ENCODE measurements at regions not wholly inside any gene's neighbourhood (a gene's known extent, or its start where the extent isn't known, plus 50 kb on each side); places are given as distances from the start of the nearest gene placed in this dataset.
"Not testable (repeated sequence)": the region's sequence is repeated elsewhere in the genome, so short reads cannot be mapped to it uniquely, and the experiment has no call there.

DNA sequence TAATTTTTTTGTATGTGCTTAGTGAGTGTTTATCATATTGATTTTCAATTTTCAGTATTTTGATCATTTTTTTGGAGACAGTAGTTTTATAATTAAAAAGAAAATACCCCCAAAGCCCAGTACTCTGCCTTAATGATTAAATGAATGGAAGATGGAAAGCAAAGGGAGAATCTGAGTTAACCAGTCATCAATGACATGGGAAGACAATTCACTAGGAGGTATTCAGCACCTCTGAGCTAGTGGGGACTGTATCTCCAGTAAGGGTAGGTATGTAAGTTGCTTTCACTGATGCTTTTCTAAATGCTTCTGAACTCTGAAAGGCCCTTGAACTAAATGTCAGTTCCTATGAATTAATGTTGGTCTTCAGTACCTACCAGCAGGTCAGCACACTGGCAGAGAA lies 590.4 kb upstream of the DPPA4 start:
- Mint-ChIP-seq H3K9me3 (no peaks in the 10 kb centered on the region), H3K4me1 (ENCODE audit: low read depth) (peaks cover 9% of the 10 kb centered on the region), H3K27me3 (no peaks in the 10 kb centered on the region), H3K36me3 (ENCODE audit: low read depth) (no peaks in the 10 kb centered on the region), H3K27ac (no peak overlapping the region), H3K4me3 (no peak overlapping the region)

DNA sequence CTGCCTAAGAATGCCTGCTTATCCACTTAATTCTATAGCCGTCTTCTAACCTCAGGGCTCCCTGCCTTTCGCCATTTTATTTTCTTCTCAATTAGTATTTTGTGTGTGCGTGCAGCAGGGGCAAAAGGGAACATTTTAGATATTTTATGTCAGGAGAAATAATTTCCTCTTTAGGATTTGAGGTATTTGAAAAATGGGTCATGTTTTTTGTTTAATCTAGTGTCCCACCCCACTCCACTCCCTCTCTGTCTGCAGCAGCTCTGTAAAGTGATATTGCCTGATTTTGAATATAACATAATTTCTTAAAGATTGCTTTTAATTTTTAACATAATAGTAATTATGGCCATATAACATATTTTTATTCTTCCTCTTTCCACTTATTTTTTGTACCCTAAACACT lies 593.2 kb upstream of the DPPA4 start:
- Mint-ChIP-seq H3K4me1 (ENCODE audit: low read depth) (peaks cover 9% of the 10 kb centered on the region), H3K36me3 (ENCODE audit: low read depth) (no peaks in the 10 kb centered on the region)

DNA sequence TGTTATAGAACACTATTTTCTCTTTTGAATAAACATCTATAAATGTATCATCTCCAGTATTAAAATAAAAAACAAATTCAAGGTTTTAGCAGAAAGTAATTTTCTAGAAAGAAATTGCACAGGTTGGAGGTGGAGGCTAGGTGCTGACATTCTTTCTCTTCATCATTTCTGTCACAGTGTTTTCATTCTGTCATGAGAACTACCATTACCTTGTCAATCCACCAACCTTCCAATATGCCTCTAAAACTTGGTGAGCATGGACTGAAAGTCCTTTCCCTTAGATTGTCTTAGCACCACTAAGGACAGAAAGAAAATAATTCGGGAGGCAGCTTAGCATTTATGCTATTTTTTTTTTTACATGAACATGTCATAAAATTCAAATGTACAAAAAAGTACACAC lies 596.2 kb upstream of the DPPA4 start:
- Mint-ChIP-seq H3K4me3 (no peak overlapping the region), H3K9me3 (no peaks in the 10 kb centered on the region), H3K36me3 (ENCODE audit: low read depth) (no peaks in the 10 kb centered on the region), H3K27me3 (no peaks in the 10 kb centered on the region), H3K27ac (no peak overlapping the region), H3K4me1 (ENCODE audit: low read depth) (no peaks in the 10 kb centered on the region)

More for the DNA sequence above, 593.2 kb upstream of the DPPA4 start:
- Mint-ChIP-seq H3K27ac (no peak overlapping the region), H3K9me3 (no peaks in the 10 kb centered on the region), H3K27me3 (no peaks in the 10 kb centered on the region), H3K4me3 (no peak overlapping the region)

DNA sequence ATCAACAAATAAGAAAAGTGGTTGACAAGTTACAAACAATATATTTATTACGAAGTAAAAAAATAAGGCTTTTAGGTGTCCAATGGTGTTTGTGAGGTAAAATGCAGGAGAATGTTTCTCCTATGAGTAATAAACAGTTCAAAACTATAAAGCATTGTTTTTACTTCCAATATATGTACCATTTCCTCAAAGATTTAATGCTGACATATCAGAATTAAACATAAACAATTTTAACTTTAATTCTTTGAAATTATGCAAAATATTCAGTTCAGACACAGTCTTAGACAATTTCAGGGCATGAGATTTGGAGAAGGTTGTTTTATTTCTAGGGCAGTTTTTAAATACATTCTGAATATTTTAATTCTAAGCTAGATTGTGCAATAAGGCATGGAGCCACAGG lies 602.5 kb upstream of the DPPA4 start:
- H3K4me1 Mint-ChIP-seq (ENCODE audit: low read depth): no peaks in the 10 kb centered on the region
- no peaks in the 10 kb centered on the region for H3K36me3 Mint-ChIP-seq (ENCODE audit: low read depth)
- no peak overlapping the region for H3K27ac Mint-ChIP-seq
- no peaks in the 10 kb centered on the region for H3K9me3 Mint-ChIP-seq
- no peaks in the 10 kb centered on the region for H3K27me3 Mint-ChIP-seq
- no peak overlapping the region for H3K4me3 Mint-ChIP-seq

DNA sequence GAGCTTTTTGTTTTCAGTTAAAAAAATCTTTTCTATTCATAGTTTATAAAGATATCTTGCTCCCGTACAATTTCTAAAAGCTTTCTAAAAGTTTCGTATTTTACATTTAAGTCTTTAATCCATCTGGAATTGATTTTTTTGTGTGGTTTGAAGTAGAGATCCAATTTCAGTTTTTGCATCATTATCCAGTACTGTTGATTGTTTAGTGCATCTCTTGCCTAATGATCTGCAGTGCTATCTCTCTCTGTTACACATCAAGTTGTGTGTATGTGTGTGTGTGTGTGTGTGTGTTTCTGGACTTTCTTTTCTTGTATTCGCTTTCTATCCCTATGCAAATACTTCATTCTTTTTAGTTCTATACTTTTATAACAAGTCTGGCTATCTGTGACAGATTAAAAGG lies 605.8 kb upstream of the DPPA4 start:
- H3K9me3 Mint-ChIP-seq: no peaks in the 10 kb centered on the region
- no peak overlapping the region for H3K4me3 Mint-ChIP-seq
- H3K4me1 Mint-ChIP-seq (ENCODE audit: low read depth): no peaks in the 10 kb centered on the region
- no peaks in the 10 kb centered on the region for H3K36me3 Mint-ChIP-seq (ENCODE audit: low read depth)
- H3K27ac Mint-ChIP-seq: no peak overlapping the region
- H3K27me3 Mint-ChIP-seq: no peaks in the 10 kb centered on the region

DNA sequence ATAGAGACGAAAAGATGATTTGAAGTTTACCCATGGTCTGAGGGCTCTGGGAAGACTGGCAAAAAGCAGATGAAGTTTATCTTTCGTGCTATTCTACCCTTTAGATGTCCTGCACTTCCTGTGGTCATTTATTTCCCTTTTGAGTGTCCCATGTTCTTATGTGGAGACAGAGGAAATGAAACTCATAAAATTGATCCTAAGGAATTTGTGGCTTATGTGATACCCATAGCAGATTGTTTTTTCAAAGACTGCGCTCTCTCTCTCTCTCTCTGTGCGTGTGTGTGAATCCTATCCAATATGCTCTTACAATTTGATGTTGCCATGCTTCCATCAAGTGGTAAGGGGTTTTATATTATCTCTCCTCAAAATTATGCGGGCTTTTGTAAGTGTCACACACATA lies 607.5 kb upstream of the DPPA4 start:
- Mint-ChIP-seq H3K4me3 (no peak overlapping the region), H3K36me3 (ENCODE audit: low read depth) (no peaks in the 10 kb centered on the region), H3K27ac (no peak overlapping the region), H3K4me1 (ENCODE audit: low read depth) (no peaks in the 10 kb centered on the region), H3K27me3 (no peaks in the 10 kb centered on the region), H3K9me3 (no peaks in the 10 kb centered on the region)

DNA sequence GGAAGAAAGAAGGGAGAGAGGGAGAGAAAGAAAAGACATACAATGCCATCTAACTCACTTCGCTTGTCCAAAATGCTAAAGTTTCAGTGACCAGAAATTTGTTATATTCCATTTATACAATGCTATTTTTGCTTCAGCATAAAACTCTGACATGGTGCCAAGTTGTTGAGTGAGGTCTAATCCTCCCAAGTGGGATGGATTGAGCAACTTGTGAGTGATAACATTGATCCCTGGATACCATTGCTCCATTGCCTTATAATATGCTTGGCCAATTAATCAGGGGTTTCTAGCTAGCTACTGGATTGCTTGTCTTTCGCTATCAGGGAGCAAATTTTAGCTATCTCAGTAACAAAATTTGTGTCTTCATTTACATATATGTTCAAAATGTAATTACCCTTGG lies 615.6 kb upstream of the DPPA4 start:
- no peaks in the 10 kb centered on the region for H3K4me1 Mint-ChIP-seq (ENCODE audit: low read depth)

DNA sequence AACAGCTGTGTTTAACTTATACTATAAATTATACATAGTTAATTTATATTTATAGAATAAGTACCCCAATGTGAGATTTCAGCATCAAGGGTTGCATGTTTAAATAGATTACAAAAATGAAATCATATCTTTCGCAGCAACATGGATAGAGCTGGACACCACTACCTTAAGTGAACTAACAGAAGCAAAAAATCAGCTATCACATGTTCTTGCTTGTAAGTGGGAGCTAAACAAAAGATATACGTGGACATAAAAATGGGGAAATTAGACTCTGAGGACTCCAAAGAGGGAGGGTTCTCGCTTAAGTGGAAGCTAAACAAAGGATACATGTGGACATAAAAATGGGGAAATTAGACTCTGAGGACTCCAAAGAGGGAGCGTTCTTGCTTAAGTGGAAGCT lies 626.5 kb upstream of the DPPA4 start:
- Mint-ChIP-seq H3K4me1 (ENCODE audit: low read depth) (no peaks in the 10 kb centered on the region), H3K9me3 (no peaks in the 10 kb centered on the region), H3K27me3 (no peaks in the 10 kb centered on the region), H3K27ac (no peak overlapping the region), H3K36me3 (ENCODE audit: low read depth) (no peaks in the 10 kb centered on the region), H3K4me3 (no peak overlapping the region)

More for the DNA sequence above, 615.6 kb upstream of the DPPA4 start:
- no peaks in the 10 kb centered on the region for H3K36me3 Mint-ChIP-seq (ENCODE audit: low read depth)
- H3K9me3 Mint-ChIP-seq: peaks cover 13% of the 10 kb centered on the region
- no peak overlapping the region for H3K4me3 Mint-ChIP-seq
- H3K27ac Mint-ChIP-seq: no peak overlapping the region
- H3K27me3 Mint-ChIP-seq: no peaks in the 10 kb centered on the region

DNA sequence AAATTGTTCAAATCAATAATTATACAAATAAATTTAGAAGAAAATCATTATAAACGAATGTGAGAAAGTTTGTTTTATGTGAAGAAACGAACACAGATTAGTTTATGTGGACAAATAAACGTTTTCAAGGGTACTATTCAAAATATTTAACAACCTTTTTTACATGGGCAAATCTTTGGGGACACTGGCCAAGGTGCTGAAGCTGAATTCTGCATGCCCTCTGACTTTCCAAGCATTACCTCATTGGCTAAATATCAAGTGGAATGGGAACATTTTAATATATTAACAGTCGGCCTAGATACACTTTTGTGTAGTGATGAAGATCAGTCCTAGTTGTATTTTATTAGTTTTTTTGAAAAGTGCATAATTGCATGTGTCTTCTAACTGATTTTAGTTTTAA lies 636.4 kb upstream of the DPPA4 start:
- H3K36me3 Mint-ChIP-seq (ENCODE audit: low read depth): no peaks in the 10 kb centered on the region
- no peaks in the 10 kb centered on the region for H3K27me3 Mint-ChIP-seq
- H3K9me3 Mint-ChIP-seq: peaks cover 4% of the 10 kb centered on the region
- no peaks in the 10 kb centered on the region for H3K4me1 Mint-ChIP-seq (ENCODE audit: low read depth)
- H3K4me3 Mint-ChIP-seq: no peak overlapping the region
- no peak overlapping the region for H3K27ac Mint-ChIP-seq

DNA sequence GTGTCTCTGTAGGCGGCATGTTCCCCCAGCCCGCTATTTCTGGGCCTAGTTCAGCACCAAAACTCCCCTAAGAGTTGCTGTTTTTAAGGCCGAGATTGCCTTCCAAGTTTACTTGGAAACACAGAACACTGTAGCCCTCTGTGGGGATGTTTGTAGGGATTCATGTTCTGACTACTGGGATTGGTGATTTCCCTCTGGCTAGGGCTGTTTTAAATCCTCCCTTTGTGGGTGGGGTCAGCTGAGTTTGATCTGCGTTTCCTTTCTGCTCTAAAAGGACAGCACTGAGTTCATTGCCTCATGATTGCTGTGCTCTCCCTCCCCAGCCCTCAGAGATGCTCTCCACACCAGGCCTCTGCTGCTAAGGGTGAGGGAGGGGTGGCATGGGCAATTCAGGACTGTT lies 640.6 kb upstream of the DPPA4 start:
- H3K36me3 Mint-ChIP-seq (ENCODE audit: low read depth): no peaks in the 10 kb centered on the region
- H3K27me3 Mint-ChIP-seq: no peaks in the 10 kb centered on the region
- H3K27ac Mint-ChIP-seq: no peak overlapping the region
- H3K4me1 Mint-ChIP-seq (ENCODE audit: low read depth): no peaks in the 10 kb centered on the region
- H3K9me3 Mint-ChIP-seq: peaks cover 4% of the 10 kb centered on the region
- no peak overlapping the region for H3K4me3 Mint-ChIP-seq

DNA sequence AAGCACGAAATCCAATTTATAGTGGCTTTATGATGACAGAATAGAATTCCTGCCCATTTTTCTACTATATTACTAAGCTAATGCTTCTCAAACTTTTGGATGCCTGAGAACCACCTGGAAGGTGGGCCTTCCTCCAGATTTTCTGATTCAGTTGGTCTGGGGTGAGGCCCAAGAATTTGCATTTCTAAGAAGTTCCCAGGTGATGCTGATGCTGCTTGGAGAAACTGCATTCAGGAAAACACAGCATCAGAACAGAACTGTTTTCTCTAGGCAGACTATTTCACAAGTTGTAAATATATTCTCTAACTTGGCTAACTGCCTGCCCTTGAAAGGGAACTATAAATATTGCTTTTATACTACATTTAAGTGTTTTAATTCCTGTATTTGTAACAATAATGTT lies 644.9 kb upstream of the DPPA4 start:
- no peaks in the 10 kb centered on the region for H3K4me1 Mint-ChIP-seq (ENCODE audit: low read depth)
- no peaks in the 10 kb centered on the region for H3K9me3 Mint-ChIP-seq
- no peak overlapping the region for H3K27ac Mint-ChIP-seq
- no peaks in the 10 kb centered on the region for H3K27me3 Mint-ChIP-seq
- no peak overlapping the region for H3K4me3 Mint-ChIP-seq
- no peaks in the 10 kb centered on the region for H3K36me3 Mint-ChIP-seq (ENCODE audit: low read depth)

DNA sequence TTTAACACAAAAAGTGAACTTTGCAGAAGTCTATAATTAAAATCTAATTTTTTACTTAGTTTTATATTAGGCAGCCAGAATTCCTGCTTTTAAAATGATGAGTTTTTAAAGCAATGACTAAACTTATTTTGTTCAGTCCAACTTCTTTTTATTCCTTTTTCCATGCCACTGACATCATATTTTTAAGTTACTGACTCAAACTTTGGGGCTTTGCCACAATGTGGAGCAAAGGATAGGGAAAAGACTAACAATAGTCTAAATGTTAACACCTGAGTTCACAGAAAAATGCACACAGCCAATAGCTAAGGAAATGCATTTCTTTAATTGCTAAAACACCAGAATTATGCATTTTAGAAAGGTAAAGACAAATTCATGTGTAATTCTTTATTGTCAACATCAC lies 647.6 kb upstream of the DPPA4 start:
- H3K27me3 Mint-ChIP-seq: no peaks in the 10 kb centered on the region
- H3K36me3 Mint-ChIP-seq (ENCODE audit: low read depth): no peaks in the 10 kb centered on the region
- H3K4me1 Mint-ChIP-seq (ENCODE audit: low read depth): no peaks in the 10 kb centered on the region
- H3K9me3 Mint-ChIP-seq: no peaks in the 10 kb centered on the region
- H3K4me3 Mint-ChIP-seq: no peak overlapping the region
- H3K27ac Mint-ChIP-seq: no peak overlapping the region

DNA sequence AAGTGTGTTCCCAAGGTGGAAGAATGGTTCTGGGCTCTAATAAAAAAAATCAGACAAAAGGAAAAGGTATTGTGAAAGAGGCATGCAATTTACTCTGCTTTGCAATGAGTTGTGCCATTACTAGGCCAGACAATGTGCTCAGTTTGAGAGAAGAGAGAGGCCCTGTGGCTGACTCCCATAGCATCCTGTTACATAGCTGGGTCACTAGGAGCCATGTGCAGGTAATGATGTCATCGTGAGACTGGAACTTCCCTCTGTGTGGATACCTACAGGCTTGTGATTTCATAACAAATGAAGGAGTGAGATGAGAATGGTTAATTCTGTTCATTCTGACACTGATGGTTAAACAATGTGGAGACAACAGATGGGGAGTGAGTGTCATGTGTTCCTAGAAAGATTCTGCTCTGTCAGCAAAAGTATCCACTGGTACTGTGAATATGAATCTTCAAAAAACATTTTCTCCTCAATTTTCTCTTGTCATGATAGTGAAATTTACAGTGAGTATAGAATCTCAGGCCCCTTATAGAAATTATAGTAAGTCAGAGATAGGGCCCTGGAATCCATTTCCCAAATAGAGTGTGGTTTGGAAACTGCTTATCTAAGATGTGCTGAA lies 648.7 kb upstream of the DPPA4 start:
- no peak overlapping the region for H3K27ac Mint-ChIP-seq
- no peak overlapping the region for H3K4me3 Mint-ChIP-seq
- no peaks in the 10 kb centered on the region for H3K27me3 Mint-ChIP-seq
- H3K4me1 Mint-ChIP-seq (ENCODE audit: low read depth): no peaks in the 10 kb centered on the region
- H3K9me3 Mint-ChIP-seq: no peaks in the 10 kb centered on the region
- H3K36me3 Mint-ChIP-seq (ENCODE audit: low read depth): no peaks in the 10 kb centered on the region

DNA sequence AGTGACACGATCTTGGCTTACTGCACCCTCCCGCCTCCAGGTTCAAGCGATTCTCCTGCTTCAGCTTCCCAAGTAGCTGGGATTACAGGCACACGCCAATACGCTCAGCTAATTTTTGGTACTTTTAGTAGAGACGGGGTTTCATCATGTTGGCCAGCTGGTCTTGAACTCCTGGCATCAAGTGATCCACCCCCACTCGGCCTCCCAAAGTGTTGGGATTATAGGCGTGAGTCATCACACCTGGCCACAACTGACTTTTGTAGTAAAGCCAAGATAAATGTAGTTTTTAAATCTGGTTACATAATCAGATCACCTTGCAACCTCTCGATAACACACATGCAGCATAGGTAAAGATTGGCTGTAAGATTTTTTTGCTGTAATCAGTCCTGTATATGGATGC lies 657.5 kb upstream of the DPPA4 start:
- Mint-ChIP-seq H3K9me3 (no peaks in the 10 kb centered on the region), H3K27ac (no peak overlapping the region), H3K4me1 (ENCODE audit: low read depth) (no peaks in the 10 kb centered on the region), H3K4me3 (no peak overlapping the region), H3K27me3 (no peaks in the 10 kb centered on the region), H3K36me3 (ENCODE audit: low read depth) (no peaks in the 10 kb centered on the region)

DNA sequence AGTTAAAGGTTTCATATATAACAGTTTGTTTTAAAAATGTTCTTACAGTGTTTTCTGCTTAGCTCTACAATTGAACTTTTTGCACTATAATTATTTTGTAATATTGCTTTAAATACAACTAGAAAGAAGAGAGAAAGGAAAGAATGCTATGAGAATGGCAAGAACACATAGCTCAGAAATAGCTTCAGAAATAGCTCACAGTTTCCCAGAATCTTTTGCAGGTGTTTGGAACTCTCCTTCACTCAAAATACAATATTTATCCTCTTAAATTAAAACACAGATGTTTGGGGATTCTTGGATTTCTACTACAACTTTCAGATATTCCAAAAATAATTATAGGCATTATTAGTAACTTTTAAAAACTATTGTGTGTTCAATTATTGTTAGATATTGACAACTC lies 658.0 kb upstream of the DPPA4 start:
- no peaks in the 10 kb centered on the region for H3K4me1 Mint-ChIP-seq (ENCODE audit: low read depth)
- no peak overlapping the region for H3K4me3 Mint-ChIP-seq
- no peak overlapping the region for H3K27ac Mint-ChIP-seq
- no peaks in the 10 kb centered on the region for H3K9me3 Mint-ChIP-seq
- no peaks in the 10 kb centered on the region for H3K27me3 Mint-ChIP-seq
- H3K36me3 Mint-ChIP-seq (ENCODE audit: low read depth): no peaks in the 10 kb centered on the region

DNA sequence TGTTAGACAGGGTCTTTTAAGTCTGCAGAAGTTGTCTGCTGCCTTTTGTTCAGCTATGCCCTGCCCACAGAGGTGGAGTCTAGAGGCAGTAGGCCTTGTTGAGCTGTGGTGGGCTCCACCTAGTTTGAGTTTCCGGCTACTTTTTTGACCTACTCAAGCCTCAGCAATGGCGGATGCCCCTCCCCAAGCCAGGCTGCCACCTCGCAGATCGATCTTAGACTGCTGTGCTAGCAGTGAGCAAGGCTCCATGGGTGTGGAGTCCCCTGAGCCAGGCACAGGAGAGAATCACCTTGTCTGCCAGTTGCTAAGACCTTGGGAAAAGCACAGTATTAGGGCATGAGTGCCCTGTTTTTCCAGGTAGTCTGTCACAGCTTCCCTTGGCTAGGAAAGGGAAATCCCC lies 664.6 kb upstream of the DPPA4 start:
- not testable (repeated sequence) for H3K27me3 Mint-ChIP-seq; H3K27ac Mint-ChIP-seq; H3K4me3 Mint-ChIP-seq; H3K36me3 Mint-ChIP-seq (ENCODE audit: low read depth); H3K9me3 Mint-ChIP-seq; H3K4me1 Mint-ChIP-seq (ENCODE audit: low read depth)
